H1 (cell line): ENCODE measurements at regions not wholly inside any gene's neighbourhood (a gene's known extent, or its start where the extent isn't known, plus 50 kb on each side); places are given as distances from the start of the nearest gene placed in this dataset.

Experiments used
- CHD7 ChIP-seq: fragments of 300-600 bp; sonication (generic); IDR thresholded peaks from 2 replicates; pipeline ENCODE4 v1.7.1; 2012; ENCODE audit warnings: low read length, moderate library complexity, mild to moderate bottlenecking, inconsistent platforms; ENCODE audit not compliant: insufficient replicate concordance
- CTBP2 ChIP-seq: IDR thresholded peaks from 2 replicates; pipeline ENCODE4 v1.7.0; 2011; ENCODE audit warnings: borderline replicate concordance, mild to moderate bottlenecking, moderate library complexity, mixed read lengths, low read length; ENCODE audit not compliant: insufficient read depth, insufficient read length
- JUND ChIP-seq: IDR thresholded peaks from 2 replicates; pipeline ENCODE4 v1.6.1; 2011; ENCODE audit warnings: mild to moderate bottlenecking, improper control_type of control experiment, low read length
- KDM4A ChIP-seq: IDR thresholded peaks from one replicate; pipeline ENCODE4 v1.7.1; 2012; ENCODE audit warnings: low read depth, mild to moderate bottlenecking, moderate library complexity, low read length, inconsistent platforms; ENCODE audit not compliant: severe bottlenecking
- MAFK ChIP-seq: IDR thresholded peaks from 2 replicates; pipeline ENCODE4 v1.6.1; 2012; ENCODE audit warnings: low read depth, mild to moderate bottlenecking, improper control_type of control experiment, low read length
- POLR2A ChIP-seq, 2 experiments: IDR thresholded peaks; 1 replicate in 1 of 2; 2 replicates in 1 of 2; pipeline ENCODE4 v1.6.1; 2011; ENCODE audit warnings: low read depth in 2 of 2, low read length in 2 of 2, mild to moderate bottlenecking in 2 of 2; ENCODE audit errors: control extremely low read depth in 1 of 2
- RBBP5 ChIP-seq: IDR thresholded peaks from 2 replicates; pipeline ENCODE4 v1.7.1; 2012; ENCODE audit warnings: low read depth, mild to moderate bottlenecking, inconsistent platforms, low read length, moderate library complexity, borderline replicate concordance
- SAP30 ChIP-seq: fragments of 300-600 bp; sonication (generic); IDR thresholded peaks from 2 replicates; pipeline ENCODE4 v1.7.1; 2012; ENCODE audit warnings: low read length, moderate library complexity, mild to moderate bottlenecking, inconsistent platforms; ENCODE audit not compliant: insufficient read depth, insufficient replicate concordance
- SIN3A ChIP-seq, 2 experiments: IDR thresholded peaks in 1 of 2; conservative IDR thresholded peaks in 1 of 2; 2 replicates each; pipeline ENCODE4 v1.6.1; 2011 to 2012; ENCODE audit warnings: low read length in 2 of 2, improper control_type of control experiment in 1 of 2, low read depth in 1 of 2, mild to moderate bottlenecking in 1 of 2
- SIRT6 ChIP-seq: IDR thresholded peaks from one replicate; pipeline ENCODE4 v1.7.1; 2012; ENCODE audit warnings: low read length, inconsistent platforms
- SUZ12 ChIP-seq: fragments of 200-600 bp; sonication (generic); IDR thresholded peaks from 2 replicates; pipeline ENCODE4 v1.6.1; 2012; ENCODE audit warnings: mild to moderate bottlenecking, inconsistent platforms, low read length, moderate library complexity, mixed read lengths
- TF ChIP-seq, protein P1 (sequence below): IDR thresholded peaks from 2 replicates; pipeline ENCODE4 v1.6.1; 2011; ENCODE audit warnings: low read depth, mild to moderate bottlenecking, low read length; ENCODE audit not compliant: insufficient read depth

- no peak for TF ChIP-seq CHD7
- no peak for TF ChIP-seq KDM4A
- no peak for TF ChIP-seq POLR2A (IDR thresholded peaks at IDR 0.05; ENCODE audit: control extremely low read depth in 1 of 2, low read depth in 2 of 2, low read length in 2 of 2)
- no peak for TF ChIP-seq CTBP2
- no peak for TF ChIP-seq MAFK
- TF ChIP-seq RBBP5, result no peak
- TF ChIP-seq JUND, result no peak
- no peak for TF ChIP-seq SAP30
- no peak for TF ChIP-seq SIRT6
- TF ChIP-seq SUZ12, result no peak
- TF ChIP-seq, protein P1, sequence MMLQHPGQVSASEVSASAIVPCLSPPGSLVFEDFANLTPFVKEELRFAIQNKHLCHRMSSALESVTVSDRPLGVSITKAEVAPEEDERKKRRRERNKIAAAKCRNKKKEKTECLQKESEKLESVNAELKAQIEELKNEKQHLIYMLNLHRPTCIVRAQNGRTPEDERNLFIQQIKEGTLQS, result no peak
- TF ChIP-seq SIN3A (conservative IDR thresholded peaks at IDR 0.05 in 1 of 2, IDR thresholded peaks at IDR 0.05 in 1 of 2; ENCODE audit: low read depth in 1 of 2, low read length in 2 of 2), result no peak
These were observed 355.8 kb upstream of the DCN start (continued) for GRCh38 chr12:91538418-91538817.
